Adrenal gland (tissue), 9 donors: ENCODE measurements at regions not wholly inside any gene's neighbourhood (a gene's known extent, or its start where the extent isn't known, plus 50 kb on each side); places are given as distances from the start of the nearest gene placed in this dataset.

Source experiments
- DNase-seq, 7 donors: peaks; one replicate each; pipeline ENCODE4 v3.0.0-alpha.2; 2019 to 2020
- H3K27ac ChIP-seq, 5 donors: fragments of 200-600 bp; sonication (generic) in 4 of 5; 1 replicate in 3 of 5; 2 replicates in 2 of 5; pipeline versions ENCODE4 v1.5.1 to v1.8.0; 2016 to 2020; ENCODE audit warnings: mild to moderate bottlenecking in 1 of 5
- H3K27me3 ChIP-seq: fragments of 200-600 bp; 2 replicates; pipeline ENCODE4 v1.8.0; 2021
- H3K36me3 ChIP-seq, 2 donors: fragments of 200-600 bp; replicated peaks in 1 of 2; 1 replicate in 1 of 2; 2 replicates in 1 of 2; pipeline versions ENCODE4 v1.5.1 to v1.8.0; 2018 to 2022
- H3K4me1 ChIP-seq, 2 donors: fragments of 200-600 bp; replicated peaks in 1 of 2; 1 replicate in 1 of 2; 2 replicates in 1 of 2; pipeline versions ENCODE4 v1.5.1 to v1.8.0; 2018 to 2021
- H3K4me3 ChIP-seq, 4 donors: fragments of 200-600 bp; sonication (generic) in 3 of 4; one replicate each; pipeline ENCODE4 v1.5.1; 2016 to 2018
- H3K9me3 ChIP-seq, 3 donors: fragments of 200-600 bp; sonication (generic) in 1 of 3; replicated peaks in 1 of 3; 1 replicate in 2 of 3; 2 replicates in 1 of 3; pipeline versions ENCODE4 v1.5.1 to v1.8.0; 2016 to 2021
- CTCF ChIP-seq, 6 experiments: fragments of 450-650 bp in 4 of 6; fragments of 200-600 bp in 2 of 6; sonication (generic) in 1 of 6; IDR thresholded peaks; 1 replicate in 5 of 6; 2 replicates in 1 of 6; pipeline versions ENCODE4 v1.5.1 to v1.8.0; 2016 to 2021; ENCODE audit warnings: antibody characterized with exemption in 6 of 6, mild to moderate bottlenecking in 2 of 6, moderate library complexity in 1 of 6
- POLR2A ChIP-seq, 2 donors: fragments of 450-650 bp; IDR thresholded peaks; one replicate each; pipeline ENCODE4 v1.6.1; 2017; ENCODE audit warnings: antibody characterized with exemption in 2 of 2, mild to moderate bottlenecking in 2 of 2, moderate library complexity in 1 of 2
- whole genome bisulfite sequencing, 4 donors: extraction: QIAGEN DNeasy Blood & Tissue Kit in 2 of 4; methylation state at CpG; one replicate each; pipeline versions ENCODE4 v1.1.5 to v1.1.7; 2013 to 2017; 5-methylcytosine and 5-hydroxymethylcytosine counted together
- intact Hi-C, 2 donors: fragments of 100-400 bp; cut with DNase I; formaldehyde crosslinking; loops; one replicate each; pipeline versions ENCODE4 v1.14.1 to v1.15.0; 2022 to 2023
- donor health status: healthy with polysubstance abuse.
- donor health status: Bipolar disorder and iron deficiency.
- donor health status: DM: yes; HTN: yes; CAD: no.
- donor health status: DM: no; HTN: no; CAD: no.
- donor health status: DM: no; HTN: no; CAD: no.

- TF ChIP-seq POLR2A (IDR thresholded peaks at IDR 0.05) (no peak), CTCF (IDR thresholded peaks at IDR 0.05) (no peak)
- no peaks in the 10 kb centered on the region for H3K36me3 ChIP-seq
- peaks cover 3 to 23% of the 10 kb centered on the region in 2 donors for H3K4me1 ChIP-seq
- H3K27ac ChIP-seq = no peak overlapping the region
- DNase-seq = no peak
- intact Hi-C loops = no loop called here
- no peak overlapping the region for H3K4me3 ChIP-seq
- no peaks in the 10 kb centered on the region for H3K9me3 ChIP-seq
- H3K27me3 ChIP-seq = no peaks in the 10 kb centered on the region
These were observed 136.9 kb downstream of the DUSP10 start for GRCh38 chr1:221604948-221605347.

GRCh38 chr1:221605569-221605968 is 136.3 kb downstream of the DUSP10 start:
- WGBS, 4 donors = 85 to 95% (median 93%) methylated on average over 1 of the region's 1 CpG
- no peaks in the 10 kb centered on the region for H3K36me3 ChIP-seq
- no peak for DNase-seq
- no peak overlapping the region for H3K27ac ChIP-seq
- intact Hi-C loops = no loop called here
- H3K27me3 ChIP-seq = no peaks in the 10 kb centered on the region
- no peaks in the 10 kb centered on the region for H3K9me3 ChIP-seq
- TF ChIP-seq POLR2A (IDR thresholded peaks at IDR 0.05) = no peak
- no peak for TF ChIP-seq CTCF (IDR thresholded peaks at IDR 0.05)
- peaks cover 3 to 23% of the 10 kb centered on the region in 2 donors for H3K4me1 ChIP-seq
- no peak overlapping the region for H3K4me3 ChIP-seq

GRCh38 chr1:221606256-221606655 is 135.6 kb downstream of the DUSP10 start:
- Histone ChIP-seq H3K27ac (no peak overlapping the region), H3K9me3 (no peaks in the 10 kb centered on the region), H3K4me1 (peaks cover 0 to 18% of the 10 kb centered on the region in 2 donors), H3K27me3 (no peaks in the 10 kb centered on the region), H3K4me3 (no peak overlapping the region), H3K36me3 (no peaks in the 10 kb centered on the region)
- TF ChIP-seq POLR2A (IDR thresholded peaks at IDR 0.05) (no peak), CTCF (IDR thresholded peaks at IDR 0.05) (no peak)
- DNase-seq = no peak
- 69 to 89% (median 88%) methylated on average over 4 of the region's 4 CpGs for WGBS, 4 donors
- intact Hi-C loops = no loop called here

- TF ChIP-seq POLR2A (IDR thresholded peaks at IDR 0.05) = no peak
- TF ChIP-seq CTCF (IDR thresholded peaks at IDR 0.05) = no peak
- Histone ChIP-seq H3K9me3 (no peaks in the 10 kb centered on the region), H3K4me1 (peaks cover 14 to 18% of the 10 kb centered on the region in 2 donors), H3K36me3 (no peaks in the 10 kb centered on the region), H3K27ac (no peak overlapping the region), H3K27me3 (no peaks in the 10 kb centered on the region), H3K4me3 (no peak overlapping the region)
- intact Hi-C loops = no loop called here
- no peak for DNase-seq
These were observed 133.0 kb downstream of the DUSP10 start for GRCh38 chr1:221608835-221609320.
